Kidney capillary endothelial cell (primary cell): ENCODE measurements at regions not wholly inside any gene's neighbourhood (a gene's known extent, or its start where the extent isn't known, plus 50 kb on each side); places are given as distances from the start of the nearest gene placed in this dataset.

Source experiments
- DNase-seq: peaks from one replicate; pipeline ENCODE4 v3.0.0-alpha.2; 2018; ENCODE audit warnings: low spot score

DNA sequence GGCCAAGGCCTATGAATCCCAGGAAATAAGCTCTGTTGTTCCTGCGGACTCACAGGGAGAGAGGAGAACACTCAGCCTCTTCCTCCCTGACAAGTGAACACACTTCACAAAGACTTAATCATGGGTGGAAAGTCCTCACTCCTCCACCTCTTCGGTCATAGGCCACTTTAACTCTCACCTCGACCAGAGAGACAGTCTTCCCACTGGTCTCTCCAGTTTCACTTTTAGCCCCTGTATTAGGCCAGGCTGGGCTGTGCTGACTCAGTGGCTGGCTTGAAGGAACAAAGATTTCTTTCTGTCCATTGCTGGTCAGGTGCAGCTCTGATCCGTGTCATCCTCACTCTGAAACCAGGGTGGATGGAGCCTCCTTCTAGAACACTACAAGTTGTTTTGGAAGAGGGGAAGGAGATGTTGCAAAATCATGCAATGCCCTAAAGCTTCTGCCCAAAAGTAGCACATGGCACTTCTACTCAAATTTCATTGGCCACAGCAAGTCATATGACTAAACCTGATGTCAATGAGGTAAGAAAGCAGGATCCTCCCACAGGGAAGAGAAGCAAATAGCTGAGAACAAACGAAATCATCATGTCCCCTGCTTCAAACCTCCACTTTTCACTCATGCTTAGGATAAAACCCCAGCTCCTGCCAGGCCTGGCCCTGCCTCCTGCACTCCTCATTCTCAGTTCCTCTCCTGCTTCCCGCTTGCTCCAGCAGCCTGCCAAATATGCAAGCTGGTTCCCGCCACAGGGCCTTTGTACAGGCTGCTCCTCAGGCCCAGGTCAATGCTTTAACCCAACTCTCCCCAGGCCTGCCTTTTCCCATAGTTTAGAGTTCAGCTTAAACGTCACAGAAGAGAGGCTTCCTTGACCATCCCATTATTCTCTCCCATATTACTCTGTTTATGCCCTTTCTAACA lies 150.5 kb upstream of the RUNX3 start:
- no peak for DNase-seq

DNA sequence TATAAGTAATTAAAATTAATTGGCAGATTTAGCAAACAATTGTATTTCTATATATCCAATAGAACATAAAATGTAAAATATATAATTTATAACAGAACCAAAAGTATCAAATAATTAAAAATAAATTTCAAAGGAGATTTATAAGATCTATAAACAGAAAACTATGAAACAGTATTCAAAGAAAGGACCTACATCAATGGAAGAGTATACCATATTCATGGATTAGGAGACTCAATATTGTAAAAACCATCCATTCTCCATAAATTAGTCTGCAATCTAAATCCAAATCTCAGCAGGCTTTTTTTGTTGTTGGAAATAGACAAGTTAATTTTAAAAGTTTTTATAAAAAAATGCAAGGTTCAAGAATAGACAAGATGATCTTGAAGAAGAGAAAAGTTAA lies 149.0 kb upstream of the RUNX3 start:
- no peak for DNase-seq

DNA sequence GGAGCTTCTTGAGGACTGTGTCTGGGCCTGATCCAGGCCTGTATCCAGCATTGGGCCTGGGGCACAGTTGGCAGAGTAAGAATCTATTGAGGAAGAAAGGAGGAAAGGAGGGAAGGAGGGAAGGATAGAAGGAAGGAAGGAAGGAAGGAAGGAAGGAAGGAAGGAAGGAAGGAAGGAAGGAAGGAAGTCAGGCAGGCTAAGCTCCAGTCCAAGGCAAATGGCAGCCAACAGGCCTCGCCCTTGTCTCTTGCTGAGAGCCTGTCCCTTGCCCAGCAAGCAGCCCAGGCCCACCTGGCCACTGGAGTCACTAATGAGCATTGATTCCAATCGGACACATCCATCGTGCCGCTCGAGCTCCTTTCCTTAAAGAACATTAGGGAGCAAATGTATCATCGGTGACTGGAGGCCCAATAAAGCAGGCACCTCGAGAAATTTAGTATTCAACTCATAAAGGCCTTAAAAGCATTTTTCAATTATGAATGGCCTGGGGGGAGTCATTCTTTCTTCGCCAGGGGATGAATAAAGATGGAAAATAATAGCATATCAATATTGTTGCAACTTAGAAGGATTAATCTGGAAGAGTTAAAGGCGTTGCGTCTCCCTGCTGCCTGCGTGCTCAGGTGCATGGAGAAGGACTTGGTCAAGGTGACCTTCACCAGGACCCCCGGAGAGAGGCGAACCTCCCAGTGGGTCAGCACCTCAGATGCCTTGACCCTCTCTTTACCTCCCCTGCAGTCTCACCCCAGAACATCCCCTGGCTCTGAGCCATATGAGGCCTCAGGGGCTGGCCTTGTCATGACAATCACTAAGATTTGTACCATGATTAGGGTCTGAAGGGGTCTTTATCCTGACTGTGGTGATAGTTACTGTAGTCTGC lies 144.5 kb upstream of the RUNX3 start:
- no peak for DNase-seq

DNA sequence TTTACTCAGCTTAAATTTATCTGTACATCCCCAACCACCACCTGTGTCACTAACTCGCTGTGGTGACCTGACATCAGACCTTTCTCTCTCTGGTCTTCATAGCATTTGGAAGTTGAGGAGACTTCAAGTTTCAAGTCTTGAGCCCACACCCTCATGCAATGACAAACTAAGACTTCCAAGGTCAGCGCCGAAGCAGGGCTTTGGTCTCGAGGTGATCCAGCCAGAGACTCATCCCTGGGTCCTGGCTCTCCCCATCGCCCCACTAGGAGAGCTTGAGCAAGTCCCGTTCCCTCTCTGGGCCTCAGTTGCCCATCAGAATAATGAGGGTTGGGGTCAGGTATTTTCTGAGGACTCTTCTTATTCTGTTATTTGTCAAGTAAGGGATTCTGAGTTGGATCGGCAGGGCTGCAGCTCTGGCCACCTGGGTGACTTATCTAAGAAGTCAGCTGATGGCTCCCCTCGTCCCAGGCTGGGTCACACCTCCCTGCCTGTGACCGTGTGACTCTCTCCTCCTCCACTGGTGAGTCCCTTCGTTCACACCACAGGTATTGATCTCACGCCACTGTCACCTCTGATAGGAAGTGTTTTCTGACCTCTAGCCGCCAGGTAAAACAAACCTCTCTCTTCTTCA lies 143.7 kb upstream of the RUNX3 start:
- no peak for DNase-seq

DNA sequence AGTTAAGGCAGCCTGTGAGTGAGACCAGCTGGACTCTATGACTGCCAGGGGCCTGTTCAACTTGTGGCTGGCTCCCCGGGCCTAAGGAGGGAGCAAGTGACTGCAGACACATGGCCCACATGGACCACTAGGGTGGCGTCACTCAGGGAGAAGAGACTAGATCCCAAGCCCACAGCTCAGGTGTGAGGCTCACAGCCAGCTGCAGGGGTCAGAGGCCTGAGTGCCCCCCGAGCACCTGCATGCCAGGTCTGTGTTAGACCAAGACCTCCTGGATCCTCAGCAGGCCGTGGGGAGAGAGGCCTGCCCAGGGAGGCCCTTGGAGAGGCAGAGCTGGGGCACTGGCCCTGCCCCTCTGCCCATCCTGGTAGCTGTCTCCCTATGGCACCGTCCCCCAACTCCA lies 142.4 kb upstream of the RUNX3 start:
- DNase-seq = no peak

DNA sequence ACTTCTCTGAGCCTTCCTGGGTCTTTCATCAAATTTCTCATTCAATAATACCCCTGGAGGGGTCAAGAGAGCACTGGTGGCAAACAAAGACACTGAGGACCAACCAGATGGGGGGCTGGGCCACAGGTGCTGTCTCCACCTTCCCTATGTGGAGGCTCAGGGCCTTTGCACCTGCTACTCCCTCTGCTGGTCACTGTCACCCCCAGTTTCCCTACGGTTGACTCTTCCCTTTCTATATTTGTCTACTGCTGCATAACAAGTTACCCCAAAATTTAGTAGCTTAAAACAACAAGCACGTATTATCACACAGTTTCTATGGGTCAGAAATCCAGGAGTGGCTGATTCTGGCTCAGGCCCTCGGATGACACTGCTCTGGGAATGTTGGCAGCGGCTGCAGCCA lies 138.8 kb upstream of the RUNX3 start:
- DNase-seq = no peak

DNA sequence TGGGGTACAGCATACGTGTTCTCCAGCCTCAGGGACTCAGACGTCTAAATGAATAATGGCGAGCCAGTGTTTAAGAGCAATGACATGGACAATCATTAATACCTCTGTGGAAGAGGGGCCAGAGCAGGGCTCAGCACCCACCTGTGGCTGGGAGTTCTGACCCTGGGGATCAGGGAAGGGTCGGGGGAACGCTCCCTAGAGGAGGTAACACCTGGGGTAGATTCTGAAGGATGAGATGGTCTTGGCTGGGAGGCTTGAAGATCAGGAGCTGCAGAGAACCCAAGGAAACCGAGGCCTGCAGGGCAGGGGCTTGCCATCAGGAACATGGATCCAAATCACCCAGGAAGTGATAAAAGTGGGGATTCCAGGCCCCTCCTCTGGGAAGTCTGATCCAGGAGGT lies 138.2 kb upstream of the RUNX3 start:
- DNase-seq = no peak

DNA sequence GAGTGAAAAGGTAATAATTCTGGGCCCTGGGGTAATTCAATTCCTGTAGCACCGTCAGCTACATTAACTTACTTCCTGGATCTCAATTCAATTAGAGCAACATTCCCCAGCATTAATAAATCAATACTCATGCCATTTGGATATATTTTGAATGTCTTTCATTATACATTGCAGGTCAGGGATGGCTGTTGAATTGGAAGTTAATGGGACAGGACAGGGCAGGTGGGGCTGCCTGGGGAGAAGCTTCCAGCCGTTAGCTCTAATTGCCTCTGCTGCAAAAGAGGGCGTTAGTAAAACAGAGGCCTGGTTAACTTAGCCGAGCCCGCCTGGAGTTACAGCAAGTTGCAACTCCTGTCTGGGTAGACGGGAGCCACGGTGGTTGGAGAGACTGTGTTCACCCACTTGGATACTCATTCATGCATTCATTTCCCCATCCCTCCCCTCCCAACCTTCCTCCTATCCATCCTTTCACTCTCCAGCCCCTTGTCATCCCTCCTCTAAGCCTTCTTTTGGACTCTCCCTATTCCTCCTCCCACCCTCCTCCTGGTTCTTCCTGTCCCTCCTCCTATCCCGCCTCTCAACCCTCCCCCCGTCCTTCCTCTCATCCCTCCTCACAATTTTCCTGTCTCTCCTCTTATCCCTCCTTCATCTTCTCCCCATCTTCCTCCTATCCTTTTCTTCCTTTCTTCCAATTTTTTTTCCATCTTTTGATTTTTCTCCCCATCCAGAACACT lies 137.6 kb upstream of the RUNX3 start:
- DNase-seq = no peak

DNA sequence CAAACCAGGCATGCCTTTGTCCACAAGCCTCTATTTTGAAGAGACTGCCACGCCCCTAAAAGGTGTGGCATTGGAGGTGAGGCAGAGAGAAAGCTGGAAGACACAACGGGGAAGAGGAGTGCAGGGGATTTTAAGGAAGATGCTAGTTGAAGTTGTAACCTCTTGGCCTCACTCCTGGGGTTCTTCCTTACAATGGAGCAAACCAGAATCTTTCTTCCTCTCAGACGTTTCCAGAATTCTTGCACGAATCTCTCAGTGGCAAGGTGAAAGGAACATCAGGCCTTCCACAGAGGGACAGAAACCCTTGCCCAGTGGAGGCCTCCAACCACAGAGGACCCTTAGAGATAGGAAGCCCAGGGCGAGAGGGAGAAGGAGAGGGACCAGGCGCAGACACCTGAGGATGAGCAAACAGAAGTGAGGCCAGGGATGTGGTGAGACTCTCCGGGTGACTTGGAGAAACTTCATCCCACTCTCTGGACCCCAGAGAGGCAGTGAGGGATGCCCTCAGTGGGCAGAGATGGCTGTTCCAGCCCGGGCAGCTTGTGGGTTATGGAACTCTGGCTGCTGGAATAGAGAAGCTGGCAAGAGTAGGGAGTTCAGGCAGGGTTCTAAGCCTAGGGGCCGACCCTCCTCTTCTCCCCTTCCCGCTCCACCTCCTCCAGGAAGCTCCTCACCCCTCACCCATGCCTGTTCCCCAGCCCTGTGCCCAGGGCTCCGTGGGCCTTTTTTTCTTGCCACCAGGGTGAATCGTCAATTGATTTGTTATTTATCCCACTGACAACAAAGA lies 136.8 kb upstream of the RUNX3 start:
- no peak for DNase-seq

DNA sequence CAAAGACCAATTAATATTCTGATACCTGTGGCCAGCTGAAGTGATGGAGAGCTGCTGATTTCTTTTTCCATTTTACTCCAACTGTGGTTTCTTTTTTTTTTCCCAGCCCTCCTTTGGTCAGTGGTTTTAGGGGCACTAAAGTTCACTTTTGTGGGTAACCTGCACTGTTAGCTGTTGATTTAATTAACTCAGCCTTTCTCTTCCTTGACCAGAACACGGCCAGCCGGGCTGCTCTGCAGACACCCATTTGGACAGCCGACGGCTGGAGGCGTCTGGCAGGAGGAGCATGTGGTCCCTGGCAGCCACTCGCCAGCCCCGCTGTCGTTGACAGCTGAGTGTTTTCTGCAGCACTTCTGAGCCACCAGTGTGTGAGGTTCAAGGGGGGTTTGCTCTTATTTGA lies 136.2 kb upstream of the RUNX3 start:
- no peak for DNase-seq

DNA sequence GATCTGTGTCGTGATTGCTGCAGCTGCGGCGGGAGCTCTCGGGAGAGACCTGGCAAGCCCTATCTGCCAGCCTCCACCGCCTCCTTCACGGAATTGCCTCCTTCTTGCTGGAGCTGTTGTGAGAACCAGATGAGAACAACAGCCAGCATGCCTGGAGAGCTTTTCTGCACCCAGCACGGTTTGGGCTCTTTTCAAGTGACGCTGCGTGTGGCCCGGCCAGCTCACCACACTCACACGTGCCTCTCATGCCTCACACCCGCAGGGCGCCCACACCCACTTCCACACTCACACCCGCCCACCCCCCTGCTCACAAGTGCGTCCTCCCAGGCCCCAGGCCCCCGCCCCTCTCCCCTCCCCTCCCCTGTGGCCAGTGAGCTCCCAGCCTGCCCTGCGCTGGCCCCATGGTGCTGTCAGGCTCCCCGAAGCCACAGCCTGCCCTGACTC lies 135.7 kb upstream of the RUNX3 start:
- DNase-seq = no peak

DNA sequence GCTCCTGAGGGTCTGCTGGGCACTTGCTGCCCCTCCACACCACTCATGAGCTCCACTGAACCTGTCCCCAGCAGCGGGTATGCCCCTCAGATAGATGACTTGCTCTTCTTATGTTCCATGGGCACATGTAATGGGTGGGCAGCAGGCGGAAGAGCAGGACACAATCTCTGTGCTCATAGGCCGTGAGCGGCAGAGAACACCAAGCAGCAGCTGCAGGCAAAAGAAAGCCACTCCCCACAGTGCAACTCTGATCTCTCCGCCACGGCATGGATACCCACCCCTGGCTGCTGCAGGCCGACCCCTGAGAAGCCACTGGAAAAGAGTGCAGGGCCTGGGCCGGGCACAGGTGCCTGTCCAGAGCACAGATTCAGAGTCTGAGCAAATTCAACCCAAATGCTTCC lies 135.2 kb upstream of the RUNX3 start:
- no peak for DNase-seq

DNA sequence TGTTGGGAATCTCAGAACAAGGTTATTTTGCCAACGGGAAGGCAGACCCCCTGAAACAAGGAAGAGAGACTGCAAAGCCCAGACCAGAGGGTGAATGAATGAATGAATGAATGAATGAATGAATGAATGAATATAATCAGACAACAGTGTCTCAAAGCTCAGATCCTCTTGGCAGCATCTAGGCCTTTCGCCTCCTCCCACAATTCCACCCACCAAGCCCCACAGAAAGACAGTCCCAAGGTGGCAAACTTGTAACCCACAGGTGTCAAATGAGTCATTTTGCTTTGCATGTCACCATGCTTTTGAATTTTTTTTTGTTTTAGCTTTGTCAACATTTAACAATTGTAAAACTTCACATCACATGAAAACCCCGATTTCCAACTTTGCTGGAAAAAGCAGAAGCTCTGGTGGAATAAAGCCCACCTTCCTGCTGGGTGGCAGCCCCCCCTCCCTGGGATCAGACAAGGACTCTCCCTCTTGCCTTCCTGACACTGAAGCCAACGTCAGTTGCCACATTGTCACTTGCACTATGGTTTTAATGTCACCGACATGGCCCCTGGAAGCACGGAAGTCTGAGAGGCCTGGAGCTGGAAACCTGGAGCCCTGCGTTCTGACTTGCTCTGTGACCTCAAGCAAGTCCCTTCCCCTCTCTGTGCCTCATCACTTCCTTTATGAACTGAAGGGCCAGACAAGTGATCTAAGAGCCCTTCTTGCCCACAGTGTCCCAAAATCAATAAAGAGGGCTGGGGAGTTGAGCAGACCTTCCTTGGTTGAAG lies 134.6 kb upstream of the RUNX3 start:
- DNase-seq = no peak

DNA sequence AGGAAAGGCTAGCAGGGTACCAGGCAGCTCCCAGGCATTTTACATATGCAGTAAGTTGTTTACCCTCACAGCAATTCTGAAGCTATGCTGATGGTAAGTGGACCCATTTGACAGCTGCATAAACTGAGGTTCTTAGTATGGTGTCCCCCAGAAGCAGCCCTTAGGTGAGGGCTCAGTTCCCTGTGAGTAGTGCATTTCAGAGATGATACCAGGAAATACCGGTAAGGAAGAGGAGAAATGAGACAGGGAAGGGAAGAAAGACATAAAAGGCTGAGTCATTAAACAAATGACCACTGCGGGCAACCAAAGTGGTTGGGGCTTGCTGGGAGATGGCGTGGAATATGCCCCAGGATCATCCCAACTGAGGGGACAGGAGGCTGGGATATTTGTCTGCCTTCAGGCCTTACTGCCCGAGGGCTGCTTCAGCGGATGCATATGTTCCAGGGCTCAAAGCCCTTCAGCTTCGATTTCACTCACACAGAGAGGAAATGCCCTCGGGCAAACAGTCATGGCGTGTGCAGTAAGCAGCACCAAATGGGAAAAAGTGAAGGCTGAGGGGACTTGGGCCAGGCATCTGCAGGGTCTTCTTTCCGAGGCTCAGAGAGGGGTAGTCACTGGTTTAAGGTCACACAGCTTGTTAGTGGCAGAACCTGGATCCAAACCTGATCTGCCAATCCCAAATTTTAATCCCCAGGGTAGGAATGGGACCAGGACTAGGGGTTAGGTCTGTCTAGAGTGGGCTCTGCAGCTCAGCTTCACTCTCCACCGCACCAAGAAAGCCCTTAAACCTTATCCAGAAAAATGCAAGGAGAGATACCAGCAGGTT lies 133.7 kb upstream of the RUNX3 start:
- DNase-seq = no peak

DNA sequence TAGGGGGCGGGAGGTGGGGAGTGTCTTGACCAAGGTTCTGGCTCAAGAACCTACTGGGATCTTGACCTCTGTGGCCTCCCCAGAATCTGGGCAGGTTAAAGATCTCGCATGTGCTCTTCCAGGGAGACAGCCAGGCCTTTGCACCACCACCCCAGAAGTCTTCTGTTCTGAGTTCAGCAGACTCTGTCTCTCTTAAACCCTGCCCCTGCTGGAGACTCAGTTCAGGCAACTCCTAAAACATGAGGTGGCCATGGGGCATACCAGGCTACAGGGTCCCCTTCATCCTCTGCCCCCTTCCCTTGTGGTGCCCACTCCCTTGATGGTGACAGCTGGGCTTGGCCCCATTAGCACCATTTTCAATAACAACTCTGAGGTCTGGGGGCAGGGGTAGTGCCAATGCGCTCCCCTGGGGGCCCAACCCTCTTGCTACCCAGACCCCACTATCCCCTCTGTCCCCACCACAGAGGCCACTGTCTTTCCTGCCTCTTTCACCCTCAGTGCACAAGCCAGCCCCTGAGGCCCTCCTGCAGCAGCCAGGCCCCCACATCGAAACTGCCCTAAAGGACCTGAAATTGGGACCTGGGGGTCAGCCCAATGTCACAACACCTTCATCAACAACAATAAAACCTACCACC lies 132.7 kb upstream of the RUNX3 start:
- DNase-seq = no peak

DNA sequence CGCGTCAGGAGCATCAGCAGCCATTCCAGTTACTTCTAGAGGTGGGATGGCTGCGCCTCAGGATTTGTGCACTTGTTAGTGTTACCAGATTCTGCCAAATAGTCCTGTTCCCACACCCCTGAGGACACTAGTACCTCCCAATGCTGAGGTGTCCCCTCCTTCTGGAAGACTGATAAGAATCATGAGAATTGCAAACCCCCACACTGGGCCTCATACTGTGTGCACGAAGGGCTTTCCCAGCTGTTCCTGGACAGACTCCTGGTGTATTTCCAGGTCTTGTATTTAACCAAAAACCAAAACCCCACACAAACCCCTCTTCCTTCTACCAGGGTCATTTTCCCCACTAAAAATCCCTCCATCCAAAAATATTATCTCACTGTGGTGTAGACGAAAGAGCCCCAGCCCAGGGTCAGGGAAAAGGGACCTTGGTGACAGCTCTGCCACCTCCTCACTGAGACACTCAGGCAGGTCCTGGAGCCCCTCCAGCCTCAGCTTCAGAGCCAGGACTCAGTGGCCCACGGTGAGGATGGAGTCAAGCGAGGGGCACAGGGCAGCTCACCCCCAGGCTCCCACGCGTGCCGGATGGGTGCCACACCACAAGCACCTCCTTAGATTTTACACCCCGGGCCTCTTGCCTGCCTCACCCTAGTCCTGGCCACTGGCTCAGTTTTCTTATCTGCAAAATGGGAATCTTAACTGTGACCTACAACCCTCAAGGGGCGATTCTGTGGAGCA lies 131.4 kb upstream of the RUNX3 start:
- no peak for DNase-seq

DNA sequence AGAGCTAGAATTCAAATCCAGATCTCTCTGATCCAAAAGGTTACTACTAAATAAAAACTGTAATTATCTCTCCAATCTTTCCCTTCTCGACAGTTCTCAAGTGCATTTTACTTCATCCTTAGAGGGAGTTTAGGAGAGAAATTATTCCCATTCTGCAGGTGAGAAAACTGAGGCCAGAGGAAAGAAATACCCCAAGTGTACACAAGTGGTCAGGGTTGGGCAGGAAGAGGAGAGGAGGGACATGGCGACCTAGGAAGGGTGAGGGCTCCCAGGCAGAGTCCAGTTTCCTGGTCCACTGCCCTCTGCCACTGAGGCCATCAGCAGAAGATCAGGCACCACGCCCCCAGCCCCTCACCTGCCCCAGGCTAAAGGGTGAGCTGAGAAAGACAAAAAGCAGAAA lies 127.1 kb upstream of the RUNX3 start:
- no peak for DNase-seq

DNA sequence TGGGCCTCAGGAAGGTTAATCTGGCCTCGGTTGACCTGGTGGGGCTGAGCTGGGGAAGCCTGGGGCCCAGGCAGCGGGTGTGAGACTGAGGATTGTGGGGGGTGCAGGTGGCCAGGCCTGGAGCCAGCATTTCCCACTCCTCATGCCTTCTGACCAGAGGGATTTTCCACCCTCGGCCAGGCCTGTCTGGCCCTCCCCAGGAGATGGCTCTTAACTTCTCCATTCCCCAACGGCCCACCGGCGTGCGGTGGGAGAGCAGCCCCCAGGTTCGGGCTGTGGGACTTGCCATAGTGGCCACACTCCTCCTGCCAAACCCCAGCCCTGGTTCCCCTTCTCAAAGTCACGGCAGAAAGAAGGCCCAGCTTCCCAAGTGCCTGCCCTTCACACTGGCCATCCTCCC lies 126.5 kb upstream of the RUNX3 start:
- no peak for DNase-seq
